SU-DHL-6 (cell line): ENCODE measurements at regions not wholly inside any gene's neighbourhood (a gene's known extent, or its start where the extent isn't known, plus 50 kb on each side); places are given as distances from the start of the nearest gene placed in this dataset.

ENCODE experiments used
- H2AFZ ChIP-seq: fragments of 200-600 bp; sonication (generic); 2 replicates; pipeline ENCODE4 v1.6.1; 2014; ENCODE audit warnings: low read depth, mild to moderate bottlenecking, moderate library complexity, mixed read lengths, antibody characterized with exemption, low read length; ENCODE audit not compliant: severe bottlenecking
- H3F3A ChIP-seq: fragments of 200-600 bp; shearing (Covaris generic); 2 replicates; pipeline ENCODE4 v1.6.0; 2016; ENCODE audit warnings: antibody characterized with exemption, mild to moderate bottlenecking; ENCODE audit not compliant: insufficient read depth
- H3K27ac ChIP-seq: fragments of 200-600 bp; sonication (generic); 2 replicates; pipeline ENCODE4 v1.5.1; 2016; ENCODE audit warnings: low read depth, mild to moderate bottlenecking, low read length, moderate library complexity, mixed read lengths
- H3K27me3 ChIP-seq: fragments of 200-600 bp; sonication (generic), shearing (Covaris generic); 2 replicates; pipeline ENCODE4 v1.6.0; 2014; ENCODE audit warnings: mild to moderate bottlenecking, low read length
- H3K36me3 ChIP-seq: fragments of 200-600 bp; sonication (generic); 2 replicates; pipeline ENCODE4 v1.6.1; 2014; ENCODE audit warnings: mild to moderate bottlenecking, low read length, mixed read lengths
- H3K4me2 ChIP-seq: fragments of 300-600, 200-600 bp; shearing (Covaris generic), sonication (generic); 2 replicates; pipeline ENCODE4 v1.6.0; 2014; ENCODE audit warnings: low read length, low read depth, mild to moderate bottlenecking; ENCODE audit not compliant: poor library complexity, severe bottlenecking
- H3K4me3 ChIP-seq: fragments of 200-600 bp; sonication (generic); 2 replicates; pipeline ENCODE4 v1.5.1; 2014; ENCODE audit warnings: antibody characterized with exemption, low read length, mild to moderate bottlenecking, mixed read lengths; ENCODE audit not compliant: insufficient read depth, poor library complexity, severe bottlenecking
- H3K79me2 ChIP-seq: fragments of 200-600 bp; sonication (generic); 2 replicates; pipeline ENCODE4 v1.6.1; 2014; ENCODE audit warnings: mild to moderate bottlenecking, low read length, moderate library complexity; ENCODE audit not compliant: insufficient read depth
- H3K9ac ChIP-seq: fragments of 200-600 bp; sonication (generic); 2 replicates; pipeline ENCODE4 v1.7.0; 2014; ENCODE audit warnings: mild to moderate bottlenecking, low read length
- H3K9me2 ChIP-seq: fragments of 200-600 bp; sonication (generic); replicated peaks from 2 replicates; pipeline ENCODE4 v1.6.1; 2014; ENCODE audit warnings: low read length; ENCODE audit not compliant: insufficient read depth
- H3K9me3 ChIP-seq: fragments of 200-600 bp; sonication (generic); 2 replicates; pipeline ENCODE4 v1.6.1; 2014; ENCODE audit warnings: low read length, mixed read lengths; ENCODE audit not compliant: insufficient read depth
- H4K20me1 ChIP-seq: fragments of 200-600 bp; sonication (generic); 2 replicates; pipeline ENCODE4 v1.6.1; 2014; ENCODE audit warnings: low read depth, mild to moderate bottlenecking, antibody characterized with exemption, low read length, moderate library complexity, mixed read lengths
- CTCF ChIP-seq: fragments of 200-600 bp; sonication (generic); IDR thresholded peaks from one replicate; pipeline ENCODE4 v1.5.1; 2017; ENCODE audit warnings: antibody characterized with exemption, mild to moderate bottlenecking, low read length, moderate library complexity; ENCODE audit not compliant: insufficient read depth, poor library complexity, severe bottlenecking
- EZH2phosphoT487 ChIP-seq: fragments of 200-600 bp; sonication (generic), shearing (Covaris generic); conservative IDR thresholded peaks from 2 replicates; pipeline ENCODE4 v1.6.1; 2018; ENCODE audit warnings: mild to moderate bottlenecking, antibody characterized with exemption, low read length, moderate library complexity, mixed read lengths

- no peaks in the 10 kb centered on the region for H3K36me3 ChIP-seq
- no peaks in the 10 kb centered on the region for H3F3A ChIP-seq
- no peak overlapping the region for H3K4me3 ChIP-seq
- H3K9ac ChIP-seq: no peak overlapping the region
- H4K20me1 ChIP-seq: no peaks in the 10 kb centered on the region
- H3K9me2 ChIP-seq: no peaks in the 10 kb centered on the region
- H3K4me2 ChIP-seq: no peak overlapping the region
- H3K27me3 ChIP-seq: no peaks in the 10 kb centered on the region
- H3K79me2 ChIP-seq: no peaks in the 10 kb centered on the region
- H3K27ac ChIP-seq: no peak overlapping the region
- H2AFZ ChIP-seq: no peak overlapping the region
- H3K9me3 ChIP-seq: no peaks in the 10 kb centered on the region
- TF ChIP-seq EZH2phosphoT487 (no peak), CTCF (no peak)
Measured at GRCh38 chr21:15533618-15534017, 196.2 kb upstream of the USP25 start.

- Histone ChIP-seq H3K9me3 (no peaks in the 10 kb centered on the region), H3K36me3 (no peaks in the 10 kb centered on the region), H3F3A (no peaks in the 10 kb centered on the region), H3K27ac (no peak overlapping the region), H4K20me1 (no peaks in the 10 kb centered on the region), H3K79me2 (no peaks in the 10 kb centered on the region), H3K9me2 (no peaks in the 10 kb centered on the region), H3K27me3 (no peaks in the 10 kb centered on the region), H2AFZ (peak overlapping the region; percentile 67), H3K4me2 (no peak overlapping the region), H3K9ac (no peak overlapping the region), H3K4me3 (no peak overlapping the region)
- no peak for TF ChIP-seq EZH2phosphoT487
- TF ChIP-seq CTCF: no peak
Measured at GRCh38 chr21:15534450-15534886, 195.3 kb upstream of the USP25 start.

DNA sequence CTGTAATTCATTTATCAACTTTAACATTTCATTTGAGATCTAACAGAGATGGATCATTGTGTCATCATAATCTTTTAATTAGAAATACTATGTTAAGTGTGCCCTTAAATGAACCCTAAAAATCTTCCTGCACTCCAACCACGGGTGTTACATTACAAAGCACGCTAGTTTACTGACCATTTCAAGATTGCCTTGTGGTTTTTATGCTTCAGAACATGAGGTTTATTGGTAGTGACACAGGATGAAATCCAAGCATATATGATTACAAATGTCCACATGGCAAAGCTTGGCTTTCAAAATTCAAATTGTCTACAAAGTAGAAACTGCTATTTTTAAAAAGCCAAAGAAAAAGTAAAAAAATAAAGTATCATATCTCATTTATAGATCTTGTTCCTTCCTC is 190.4 kb upstream of the USP25 start:
- H3K9me3 ChIP-seq: no peaks in the 10 kb centered on the region
- no peak overlapping the region for H3K9ac ChIP-seq
- H2AFZ ChIP-seq: no peak overlapping the region
- H3K4me2 ChIP-seq: no peak overlapping the region
- H3K79me2 ChIP-seq: no peaks in the 10 kb centered on the region
- H3K4me3 ChIP-seq: no peak overlapping the region
- TF ChIP-seq CTCF (no peak), EZH2phosphoT487 (no peak)
- no peaks in the 10 kb centered on the region for H3K36me3 ChIP-seq
- no peaks in the 10 kb centered on the region for H3K9me2 ChIP-seq
- no peaks in the 10 kb centered on the region for H3K27me3 ChIP-seq
- H3K27ac ChIP-seq: no peak overlapping the region
- no peaks in the 10 kb centered on the region for H3F3A ChIP-seq
- H4K20me1 ChIP-seq: no peaks in the 10 kb centered on the region
